ENCODE measurements at regions not wholly inside any gene's neighbourhood (a gene's known extent, or its start where the extent isn't known, plus 50 kb on each side); places are given as distances from the start of the nearest gene placed in this dataset.

GRCh38 chr19:28294395-28294794, 918.6 kb downstream of the UQCRFS1 start:
- no peak overlapping the region for H3K4me3 ChIP-seq
- no peak for TF ChIP-seq CTCF (IDR thresholded peaks at IDR 0.05)
- H3K9me3 ChIP-seq = no peaks in the 10 kb centered on the region
- no peak for DNase-seq
- intact Hi-C loops (cut with DNase I) = no loop called here
- ATAC-seq = no peak
- no peaks in the 10 kb centered on the region for H3K36me3 ChIP-seq
- H3K27ac ChIP-seq = no peak overlapping the region
- H3K4me1 ChIP-seq = no peaks in the 10 kb centered on the region
- no peaks in the 10 kb centered on the region for H3K27me3 ChIP-seq

GRCh38 chr19:28293685-28294084, 919.3 kb downstream of the UQCRFS1 start:
- Histone ChIP-seq H3K9me3 (no peaks in the 10 kb centered on the region), H3K4me1 (no peaks in the 10 kb centered on the region), H3K27ac (no peak overlapping the region), H3K27me3 (no peaks in the 10 kb centered on the region), H3K4me3 (no peak overlapping the region), H3K36me3 (no peaks in the 10 kb centered on the region)
- ATAC-seq (no peak), DNase-seq (no peak)
- intact Hi-C loops (cut with DNase I) = no loop called here
- no peak for TF ChIP-seq CTCF (IDR thresholded peaks at IDR 0.05)

GRCh38 chr19:28292822-28293500, 920.0 kb downstream of the UQCRFS1 start:
- no peaks in the 10 kb centered on the region for H3K4me1 ChIP-seq
- no peak for TF ChIP-seq CTCF (IDR thresholded peaks at IDR 0.05)
- intact Hi-C loops (cut with DNase I) = no loop called here
- ATAC-seq = no peak
- H3K9me3 ChIP-seq = no peaks in the 10 kb centered on the region
- no peak overlapping the region for H3K4me3 ChIP-seq
- no peaks in the 10 kb centered on the region for H3K27me3 ChIP-seq
- H3K36me3 ChIP-seq = no peaks in the 10 kb centered on the region
- no peak overlapping the region for H3K27ac ChIP-seq
- no peak for DNase-seq

- Histone ChIP-seq H3K4me1 (no peaks in the 10 kb centered on the region), H3K36me3 (no peaks in the 10 kb centered on the region), H3K27ac (no peak overlapping the region), H3K4me3 (no peak overlapping the region), H3K9me3 (no peaks in the 10 kb centered on the region), H3K27me3 (no peaks in the 10 kb centered on the region)
- intact Hi-C loops (cut with DNase I) = no loop called here
- ATAC-seq (no peak), DNase-seq (no peak)
- TF ChIP-seq CTCF (IDR thresholded peaks at IDR 0.05) = no peak
Measured at GRCh38 chr19:28291874-28292273, 921.1 kb downstream of the UQCRFS1 start.

- no peak for TF ChIP-seq CTCF (IDR thresholded peaks at IDR 0.05)
- H3K27ac ChIP-seq = no peak overlapping the region
- H3K36me3 ChIP-seq = no peaks in the 10 kb centered on the region
- DNase-seq = no peak
- H3K4me1 ChIP-seq = no peaks in the 10 kb centered on the region
- ATAC-seq = no peak
- H3K9me3 ChIP-seq = no peaks in the 10 kb centered on the region
- intact Hi-C loops (cut with DNase I) = no loop called here
- H3K27me3 ChIP-seq = no peaks in the 10 kb centered on the region
- H3K4me3 ChIP-seq = no peak overlapping the region
Measured at GRCh38 chr19:28290963-28291657, 921.8 kb downstream of the UQCRFS1 start.

All from upper lobe of right lung (tissue), 1 donor.